HG03354 (cell line): ENCODE measurements at regions not wholly inside any gene's neighbourhood (a gene's known extent, or its start where the extent isn't known, plus 50 kb on each side); places are given as distances from the start of the nearest gene placed in this dataset.
"Not testable (repeated sequence)": the region's sequence is repeated elsewhere in the genome, so short reads cannot be mapped to it uniquely, and the experiment has no call there.

Experiments
- ATAC-seq: cut with Tn5 transposase; IDR thresholded peaks from one replicate; pipeline ENCODE4 v1.9.1; 2021; ENCODE audit warnings: mild to moderate bottlenecking; ENCODE audit not compliant: unreplicated experiment, poor library complexity, severe bottlenecking

DNA sequence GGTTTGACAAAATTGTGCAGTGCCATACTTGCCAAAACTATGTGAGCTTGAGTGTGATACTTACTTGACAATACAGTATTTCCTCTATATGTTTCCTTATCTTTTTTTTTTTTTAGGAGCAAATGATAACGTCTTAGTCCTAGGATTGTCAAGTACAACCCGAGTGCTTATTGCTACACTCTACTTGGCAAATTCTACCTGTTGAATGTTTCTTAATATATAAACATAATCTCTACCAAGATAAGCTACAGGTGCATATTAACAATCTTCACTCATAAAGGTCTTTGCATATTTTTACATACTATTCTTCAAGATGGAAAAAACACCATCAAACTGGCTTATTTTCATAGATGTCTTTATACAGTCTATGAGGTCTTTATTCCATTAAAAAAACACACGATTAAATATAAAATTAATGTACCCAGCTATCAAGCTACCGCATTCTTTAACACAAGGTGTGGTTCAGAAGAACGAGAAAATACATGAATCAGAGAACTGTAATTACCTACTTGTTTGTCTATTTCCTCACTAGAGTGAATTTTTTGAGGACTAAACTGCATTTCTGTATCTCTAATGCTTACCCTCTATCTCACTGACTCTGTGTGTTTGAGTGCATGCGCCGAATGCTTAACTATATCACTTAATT is 76.1 kb upstream of the PDSS1 start:
- no peak for ATAC-seq

- ATAC-seq = peak; percentile 74
Measured at GRCh38 chr10:26621889-26622711, 75.4 kb upstream of the PDSS1 start.

DNA sequence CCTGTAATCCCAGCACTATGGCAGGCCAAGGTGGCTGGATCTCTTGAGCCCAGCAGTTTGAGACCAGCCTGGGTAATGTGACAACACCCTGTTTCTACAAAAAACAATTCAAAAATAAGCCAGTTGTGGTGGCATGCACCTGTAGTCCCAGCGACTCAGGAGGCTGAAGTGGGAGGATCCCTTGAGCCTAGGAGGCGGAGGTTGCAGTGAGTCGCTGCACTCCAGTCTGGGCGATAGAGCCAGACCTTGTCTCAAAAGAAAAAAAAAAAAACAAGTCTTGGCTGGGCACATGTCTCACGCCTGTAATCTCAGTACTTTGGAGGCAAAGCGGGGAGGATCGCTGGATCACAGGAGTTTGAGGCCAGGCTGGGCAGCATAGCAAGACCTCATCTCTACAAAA is 74.6 kb upstream of the PDSS1 start:
- ATAC-seq = no peak

DNA sequence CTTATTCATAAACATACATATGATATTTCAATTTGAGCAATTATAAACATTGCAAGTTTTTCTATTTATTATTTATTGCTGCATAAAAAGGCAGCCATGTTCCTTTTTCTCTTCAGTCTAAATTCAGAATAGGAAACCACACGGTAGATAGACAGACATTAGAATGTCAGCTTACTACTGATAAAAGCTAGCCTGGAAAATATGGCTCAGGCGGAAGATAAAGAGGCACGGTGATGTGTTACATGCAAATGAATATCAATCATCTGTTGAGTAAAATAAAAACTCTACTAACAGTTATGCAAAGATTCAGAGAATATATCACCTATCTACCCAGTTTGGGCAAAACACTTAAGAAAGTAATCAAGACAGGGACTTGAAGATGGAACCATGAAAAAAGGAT is 73.5 kb upstream of the PDSS1 start:
- ATAC-seq = no peak

- ATAC-seq = no peak
Measured at GRCh38 chr10:26626066-26626465, 71.4 kb upstream of the PDSS1 start.

- no peak for ATAC-seq
Measured at GRCh38 chr10:26627324-26627723, 70.2 kb upstream of the PDSS1 start.

- ATAC-seq = peak; percentile 91
Measured at GRCh38 chr10:26628395-26628794, 69.1 kb upstream of the PDSS1 start.

DNA sequence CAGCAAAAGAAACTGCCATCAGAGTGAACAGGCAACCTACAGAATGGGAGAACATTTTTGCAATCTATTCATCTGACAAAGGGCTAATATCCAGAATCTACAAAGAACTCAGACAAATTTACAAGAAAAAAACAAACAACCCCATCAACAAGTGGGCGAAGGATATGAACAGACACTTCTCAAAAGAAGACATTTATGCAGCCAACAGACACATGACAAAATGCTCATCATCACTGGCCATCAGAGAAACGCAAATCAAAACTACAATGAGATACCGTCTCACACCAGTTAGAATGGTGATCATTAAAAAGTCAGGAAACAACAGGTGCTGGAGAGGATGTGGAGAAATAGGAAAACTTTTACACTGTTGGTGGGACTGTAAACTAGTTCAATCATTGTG is 65.3 kb upstream of the PDSS1 start:
- not testable (repeated sequence) for ATAC-seq

- ATAC-seq = not testable (repeated sequence)
Measured at GRCh38 chr10:26634111-26634510, 63.4 kb upstream of the PDSS1 start.

GRCh38 chr10:26637521-26638275 is 59.8 kb upstream of the PDSS1 start:
- ATAC-seq = no peak

DNA sequence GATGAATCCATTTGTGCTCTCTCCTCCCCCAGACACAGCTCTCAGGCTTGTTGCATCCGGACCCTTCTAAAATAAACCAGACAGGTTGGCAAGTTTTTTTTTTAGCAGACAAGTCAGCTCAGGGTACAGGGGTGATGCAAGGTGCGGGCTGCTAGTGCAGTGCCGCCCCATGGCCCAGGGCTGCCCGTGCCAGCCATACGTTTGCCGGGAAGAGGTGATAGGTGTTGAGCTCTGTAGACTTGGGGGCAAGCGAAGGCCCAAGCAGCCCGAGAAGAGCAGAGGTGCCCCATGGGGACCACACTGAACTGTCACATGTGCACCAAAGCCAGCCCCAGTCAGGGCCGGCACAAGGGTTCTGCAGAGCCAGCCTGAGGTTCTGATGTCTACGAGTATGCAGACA is 57.1 kb upstream of the PDSS1 start:
- ATAC-seq = no peak

- no peak for ATAC-seq
Measured at GRCh38 chr10:26642896-26643653, 54.4 kb upstream of the PDSS1 start.

GRCh38 chr10:26647602-26648244 is 49.8 kb upstream of the PDSS1 start:
- no peak for ATAC-seq
